Small intestine (tissue), 7 donors: ENCODE measurements at regions not wholly inside any gene's neighbourhood (a gene's known extent, or its start where the extent isn't known, plus 50 kb on each side); places are given as distances from the start of the nearest gene placed in this dataset.

ENCODE experiments used
- DNase-seq, 2 donors: peaks; one replicate each; pipeline versions ENCODE4 v3.0.0 to v3.0.0-alpha.2; 2013
- FAIRE-seq: peaks from 2 replicates; lab custom pipeline; 2012; peaks lifted over from hg19 to GRCh38; lab: Jason Lieb, UNC
- H3K27ac ChIP-seq, 3 donors: one replicate each; pipeline ENCODE4 v1.5.1; 2013; ENCODE audit warnings: low read length in 2 of 3, mild to moderate bottlenecking in 2 of 3, control low read depth in 1 of 3, inconsistent platforms in 1 of 3, low read depth in 1 of 3, moderate library complexity in 1 of 3
- H3K27me3 ChIP-seq, 3 donors: one replicate each; pipeline ENCODE4 v1.6.1; 2013; ENCODE audit warnings: low read length in 3 of 3, inconsistent platforms in 1 of 3; ENCODE audit not compliant: control insufficient read depth in 3 of 3, insufficient read depth in 3 of 3
- H3K36me3 ChIP-seq, 3 donors: one replicate each; pipeline ENCODE4 v1.6.1; 2013; ENCODE audit warnings: low read length in 3 of 3, inconsistent platforms in 1 of 3, low read depth in 1 of 3, mild to moderate bottlenecking in 1 of 3, moderate library complexity in 1 of 3; ENCODE audit not compliant: control insufficient read depth in 3 of 3, insufficient read depth in 2 of 3
- H3K4me1 ChIP-seq, 3 donors: one replicate each; pipeline ENCODE4 v1.6.1; 2013; ENCODE audit warnings: low read length in 2 of 3, inconsistent platforms in 1 of 3, low read depth in 1 of 3, mild to moderate bottlenecking in 1 of 3, moderate library complexity in 1 of 3; ENCODE audit not compliant: control insufficient read depth in 3 of 3, insufficient read depth in 2 of 3
- H3K4me3 ChIP-seq, 3 donors: one replicate each; pipeline ENCODE4 v1.5.1; 2013; ENCODE audit warnings: low read length in 3 of 3, control low read depth in 1 of 3, inconsistent platforms in 1 of 3, low read depth in 1 of 3, mild to moderate bottlenecking in 1 of 3, moderate library complexity in 1 of 3
- H3K9me3 ChIP-seq, 2 donors: one replicate each; pipeline ENCODE4 v1.6.1; 2013; ENCODE audit warnings: low read depth in 1 of 2, low read length in 1 of 2; ENCODE audit not compliant: control insufficient read depth in 2 of 2, insufficient read depth in 1 of 2
- WGBS, 3 donors: extraction: QIAGEN DNeasy Blood & Tissue Kit; methylation state at CpG; one replicate each; pipeline ENCODE4 v1.1.7; 2013; 5-methylcytosine and 5-hydroxymethylcytosine counted together
- donor health status: healthy with polysubstance abuse.
- donor health status: control.
- donor health status: control.
- donor health status: Bipolar disorder and iron deficiency.
- donor health status: healthy.

- H3K4me3 ChIP-seq: no peak overlapping the region
- H3K4me1 ChIP-seq: no peaks in the 10 kb centered on the region
- no peaks in the 10 kb centered on the region for H3K27me3 ChIP-seq
- DNase-seq (no peak), FAIRE-seq (no peak)
- H3K27ac ChIP-seq: no peak overlapping the region
- no peaks in the 10 kb centered on the region for H3K9me3 ChIP-seq
- no peaks in the 10 kb centered on the region for H3K36me3 ChIP-seq
- 65 to 73% (median 65%) methylated on average over 3 of the region's 3 CpGs for WGBS, 3 donors
Measured at GRCh38 chr19:28956421-28956820, 256.5 kb downstream of the UQCRFS1 start.

- 79 to 83% (median 81%) methylated on average over 4 of the region's 4 CpGs for WGBS, 3 donors
- Histone ChIP-seq H3K4me3 (no peak overlapping the region), H3K27me3 (no peaks in the 10 kb centered on the region), H3K27ac (no peak overlapping the region), H3K4me1 (no peaks in the 10 kb centered on the region), H3K9me3 (no peaks in the 10 kb centered on the region), H3K36me3 (no peaks in the 10 kb centered on the region)
- DNase-seq (no peak), FAIRE-seq (no peak)
Measured at GRCh38 chr19:28949535-28949934, 263.4 kb downstream of the UQCRFS1 start.

- Histone ChIP-seq H3K36me3 (no peaks in the 10 kb centered on the region), H3K27ac (no peak overlapping the region), H3K9me3 (no peaks in the 10 kb centered on the region), H3K4me1 (no peaks in the 10 kb centered on the region), H3K4me3 (no peak overlapping the region), H3K27me3 (no peaks in the 10 kb centered on the region)
- WGBS, 3 donors: 59 to 71% (median 61%) methylated on average over 1 of the region's 1 CpG
- FAIRE-seq: no peak
- no peak for DNase-seq
Measured at GRCh38 chr19:28949027-28949426, 263.9 kb downstream of the UQCRFS1 start.

- 64 to 70% (median 64%) methylated on average over 5 of the region's 5 CpGs for WGBS, 3 donors
- DNase-seq (no peak), FAIRE-seq (no peak)
- H3K9me3 ChIP-seq: no peaks in the 10 kb centered on the region
- H3K27me3 ChIP-seq: no peaks in the 10 kb centered on the region
- H3K27ac ChIP-seq: no peak overlapping the region
- H3K4me1 ChIP-seq: no peaks in the 10 kb centered on the region
- no peak overlapping the region for H3K4me3 ChIP-seq
- no peaks in the 10 kb centered on the region for H3K36me3 ChIP-seq
Measured at GRCh38 chr19:28948566-28948965, 264.4 kb downstream of the UQCRFS1 start.

GRCh38 chr19:28948026-28948425 is 264.9 kb downstream of the UQCRFS1 start:
- H3K36me3 ChIP-seq: no peaks in the 10 kb centered on the region
- H3K27me3 ChIP-seq: no peaks in the 10 kb centered on the region
- H3K4me1 ChIP-seq: no peaks in the 10 kb centered on the region
- FAIRE-seq (no peak), DNase-seq (no peak)
- 67 to 84% (median 74%) methylated on average over 9 to 13 of the region's 13 CpGs for WGBS, 3 donors
- H3K4me3 ChIP-seq: no peak overlapping the region
- H3K27ac ChIP-seq: no peak overlapping the region
- no peaks in the 10 kb centered on the region for H3K9me3 ChIP-seq

GRCh38 chr19:28943651-28944050 is 269.3 kb downstream of the UQCRFS1 start:
- 81 to 90% (median 90%) methylated on average over 8 of the region's 8 CpGs for WGBS, 3 donors
- Histone ChIP-seq H3K27me3 (no peaks in the 10 kb centered on the region), H3K4me1 (no peaks in the 10 kb centered on the region), H3K27ac (no peak overlapping the region), H3K4me3 (no peak overlapping the region), H3K36me3 (no peaks in the 10 kb centered on the region), H3K9me3 (no peaks in the 10 kb centered on the region)
- FAIRE-seq (no peak), DNase-seq (no peak)

GRCh38 chr19:28941833-28942232 is 271.1 kb downstream of the UQCRFS1 start:
- 11 to 65% (median 41%) methylated on average over 11 of the region's 11 CpGs for WGBS, 3 donors
- H3K36me3 ChIP-seq: no peaks in the 10 kb centered on the region
- no peaks in the 10 kb centered on the region for H3K27me3 ChIP-seq
- H3K27ac ChIP-seq: no peak overlapping the region
- H3K4me1 ChIP-seq: no peaks in the 10 kb centered on the region
- FAIRE-seq (no peak), DNase-seq (peak in 1 of 2 donors; percentile 8)
- no peak overlapping the region for H3K4me3 ChIP-seq
- H3K9me3 ChIP-seq: no peaks in the 10 kb centered on the region

GRCh38 chr19:28940751-28941500 is 272.0 kb downstream of the UQCRFS1 start:
- WGBS, 3 donors: 38 to 44% (median 41%) methylated on average over 7 of the region's 7 CpGs
- FAIRE-seq: no peak
- H3K4me1 ChIP-seq: no peaks in the 10 kb centered on the region

GRCh38 chr19:28939236-28939635 is 273.7 kb downstream of the UQCRFS1 start:
- no peaks in the 10 kb centered on the region for H3K4me1 ChIP-seq
- H3K27me3 ChIP-seq: no peaks in the 10 kb centered on the region
- FAIRE-seq (no peak), DNase-seq (no peak)
- H3K9me3 ChIP-seq: no peaks in the 10 kb centered on the region
- H3K36me3 ChIP-seq: no peaks in the 10 kb centered on the region
- H3K4me3 ChIP-seq: no peak overlapping the region
- no peak overlapping the region for H3K27ac ChIP-seq

More at GRCh38 chr19:28940751-28941500, 272.0 kb downstream of the UQCRFS1 start:
- no peak overlapping the region for H3K27ac ChIP-seq
- H3K9me3 ChIP-seq: no peaks in the 10 kb centered on the region
- DNase-seq: no peak
- no peak overlapping the region for H3K4me3 ChIP-seq
- H3K27me3 ChIP-seq: no peaks in the 10 kb centered on the region
- H3K36me3 ChIP-seq: no peaks in the 10 kb centered on the region
